HEK293 (cell line): ENCODE measurements at regions not wholly inside any gene's neighbourhood (a gene's known extent, or its start where the extent isn't known, plus 50 kb on each side); places are given as distances from the start of the nearest gene placed in this dataset.

Experiments used
- CTCF ChIA-PET: fragments of 350-600 bp; formaldehyde crosslinking; extraction: SDS; loops from one replicate; lab custom pipeline; 2021; ENCODE audit warnings: antibody characterized with exemption; lab: Yijun Ruan, JAX
- POLR2A ChIA-PET: fragments of 300-600 bp; formaldehyde crosslinking; extraction: SDS; loops from one replicate; lab custom pipeline; 2020; ENCODE audit warnings: antibody characterized with exemption, inconsistent platforms; lab: Yijun Ruan, JAX
- H3K27ac ChIP-seq: fragments of 200-500 bp; sonication (Bioruptor generic); 2 replicates; pipeline ENCODE4 v1.5.1; 2014; ENCODE audit warnings: low read depth, low read length, control low read depth, inconsistent platforms; ENCODE audit errors: extremely low read depth
- H3K36me3 ChIP-seq, 2 experiments: fragments of 200-500 bp in 1 of 2; sonication (Bioruptor generic) in 1 of 2; 1 replicate in 1 of 2; 2 replicates in 1 of 2; pipeline ENCODE4 v1.5.1; 2014 to 2017; ENCODE audit warnings: inconsistent platforms in 2 of 2, low read length in 2 of 2; ENCODE audit not compliant: control insufficient read depth in 2 of 2, insufficient read depth in 1 of 2
- H3K4me1 ChIP-seq: fragments of 200-500 bp; sonication (Bioruptor generic); 2 replicates; pipeline ENCODE4 v1.5.1; 2014; ENCODE audit warnings: mild to moderate bottlenecking, low read length, inconsistent platforms; ENCODE audit not compliant: control insufficient read depth, insufficient read depth
- H3K4me3 ChIP-seq: 2 replicates; pipeline ENCODE4 v1.5.1; 2011; ENCODE audit warnings: low read depth, mild to moderate bottlenecking, control low read depth, low read length, moderate library complexity
- H3K9me3 ChIP-seq: fragments of 200-500 bp; sonication (Bioruptor generic); 2 replicates; pipeline ENCODE4 v1.5.1; 2014; ENCODE audit warnings: low read depth, low read length, inconsistent platforms; ENCODE audit not compliant: control insufficient read depth, insufficient read depth
- BCL11A ChIP-seq: fragments of 450-650 bp; formaldehyde crosslinking; IDR thresholded peaks from 2 replicates; pipeline ENCODE4 v1.5.1; 2016; ENCODE audit warnings: low read depth, missing biosample characterization, missing genetic modification characterization
- EGR2 ChIP-seq: fragments of 450-650 bp; formaldehyde crosslinking; IDR thresholded peaks from 2 replicates; pipeline ENCODE4 v1.5.1; 2016; ENCODE audit warnings: low read depth, missing biosample characterization, missing genetic modification characterization
- ELK4 ChIP-seq: IDR thresholded peaks from 2 replicates; pipeline ENCODE4 v1.6.1; 2011; ENCODE audit warnings: mild to moderate bottlenecking, low read depth, low read length, borderline replicate concordance
- KLF16 ChIP-seq: fragments of 450-650 bp; formaldehyde crosslinking; IDR thresholded peaks from 2 replicates; pipeline ENCODE4 v1.5.1; 2017; ENCODE audit warnings: missing biosample characterization, missing genetic modification characterization
- WT1 ChIP-seq: fragments of 450-650 bp; formaldehyde crosslinking; IDR thresholded peaks from 2 replicates; pipeline ENCODE4 v1.5.1; 2016; ENCODE audit warnings: missing biosample characterization, missing genetic modification characterization
- ZBTB48 ChIP-seq: fragments of 450-650 bp; formaldehyde crosslinking; IDR thresholded peaks from 2 replicates; pipeline ENCODE4 v1.5.1; 2016; ENCODE audit warnings: missing biosample characterization, missing genetic modification characterization
- ZBTB7A ChIP-seq: fragments of 450-650 bp; formaldehyde crosslinking; IDR thresholded peaks from 2 replicates; pipeline ENCODE4 v1.5.1; 2016; ENCODE audit warnings: low read depth, missing biosample characterization, missing genetic modification characterization
- ZNF18 ChIP-seq: fragments of 450-650 bp; formaldehyde crosslinking; IDR thresholded peaks from 2 replicates; pipeline ENCODE4 v1.5.1; 2016; ENCODE audit warnings: missing biosample characterization, missing genetic modification characterization
- ZNF214 ChIP-seq: fragments of 450-650 bp; formaldehyde crosslinking; IDR thresholded peaks from 2 replicates; pipeline ENCODE4 v1.5.1; 2017; ENCODE audit warnings: missing biosample characterization, mild to moderate bottlenecking, missing genetic modification characterization, borderline replicate concordance
- ZNF529 ChIP-seq: fragments of 450-650 bp; formaldehyde crosslinking; IDR thresholded peaks from 2 replicates; pipeline ENCODE4 v1.5.1; 2017; ENCODE audit warnings: missing genetic modification characterization, missing biosample characterization; ENCODE audit not compliant: insufficient replicate concordance
- ZNF558 ChIP-seq: fragments of 450-650 bp; formaldehyde crosslinking; IDR thresholded peaks from 2 replicates; pipeline ENCODE4 v1.5.1; 2016; ENCODE audit warnings: missing biosample characterization, missing genetic modification characterization
- ZNF560 ChIP-seq: fragments of 450-650 bp; formaldehyde crosslinking; IDR thresholded peaks from 2 replicates; pipeline ENCODE4 v1.5.1; 2017; ENCODE audit warnings: missing biosample characterization, missing genetic modification characterization, borderline replicate concordance
- ZNF660 ChIP-seq: fragments of 450-650 bp; IDR thresholded peaks from 2 replicates; pipeline ENCODE4 v1.5.1; 2018; ENCODE audit warnings: missing biosample characterization, mild to moderate bottlenecking, missing genetic modification characterization
- ZNF677 ChIP-seq: fragments of 450-650 bp; IDR thresholded peaks from 2 replicates; pipeline ENCODE4 v1.5.0; 2018; ENCODE audit warnings: missing biosample characterization, mild to moderate bottlenecking, missing genetic modification characterization, moderate library complexity
- ZNF701 ChIP-seq: fragments of 450-650 bp; formaldehyde crosslinking; IDR thresholded peaks from 2 replicates; pipeline ENCODE4 v1.5.1; 2016; ENCODE audit warnings: missing biosample characterization, missing genetic modification characterization
- ZNF837 ChIP-seq: fragments of 450-650 bp; formaldehyde crosslinking; IDR thresholded peaks from 2 replicates; pipeline ENCODE4 v1.5.1; 2016; ENCODE audit warnings: missing biosample characterization, missing genetic modification characterization
- ZNF843 ChIP-seq: fragments of 450-650 bp; formaldehyde crosslinking; IDR thresholded peaks from 2 replicates; pipeline ENCODE4 v1.5.1; 2016; ENCODE audit warnings: missing biosample characterization, missing genetic modification characterization
- TF ChIP-seq, protein P1 (sequence below): fragments of 450-650 bp; formaldehyde crosslinking; IDR thresholded peaks from 2 replicates; pipeline ENCODE4 v1.5.1; 2016; ENCODE audit warnings: missing biosample characterization, missing genetic modification characterization, borderline replicate concordance
- TF ChIP-seq, protein P2 (sequence below): fragments of 450-650 bp; formaldehyde crosslinking; IDR thresholded peaks from 2 replicates; pipeline ENCODE4 v1.5.1; 2017; ENCODE audit warnings: missing biosample characterization, missing genetic modification characterization

GRCh38 chr9:78393932-78394331 is 97.0 kb downstream of the PSAT1 start:
- no peaks in the 10 kb centered on the region for H3K9me3 ChIP-seq
- TF ChIP-seq, protein P1, sequence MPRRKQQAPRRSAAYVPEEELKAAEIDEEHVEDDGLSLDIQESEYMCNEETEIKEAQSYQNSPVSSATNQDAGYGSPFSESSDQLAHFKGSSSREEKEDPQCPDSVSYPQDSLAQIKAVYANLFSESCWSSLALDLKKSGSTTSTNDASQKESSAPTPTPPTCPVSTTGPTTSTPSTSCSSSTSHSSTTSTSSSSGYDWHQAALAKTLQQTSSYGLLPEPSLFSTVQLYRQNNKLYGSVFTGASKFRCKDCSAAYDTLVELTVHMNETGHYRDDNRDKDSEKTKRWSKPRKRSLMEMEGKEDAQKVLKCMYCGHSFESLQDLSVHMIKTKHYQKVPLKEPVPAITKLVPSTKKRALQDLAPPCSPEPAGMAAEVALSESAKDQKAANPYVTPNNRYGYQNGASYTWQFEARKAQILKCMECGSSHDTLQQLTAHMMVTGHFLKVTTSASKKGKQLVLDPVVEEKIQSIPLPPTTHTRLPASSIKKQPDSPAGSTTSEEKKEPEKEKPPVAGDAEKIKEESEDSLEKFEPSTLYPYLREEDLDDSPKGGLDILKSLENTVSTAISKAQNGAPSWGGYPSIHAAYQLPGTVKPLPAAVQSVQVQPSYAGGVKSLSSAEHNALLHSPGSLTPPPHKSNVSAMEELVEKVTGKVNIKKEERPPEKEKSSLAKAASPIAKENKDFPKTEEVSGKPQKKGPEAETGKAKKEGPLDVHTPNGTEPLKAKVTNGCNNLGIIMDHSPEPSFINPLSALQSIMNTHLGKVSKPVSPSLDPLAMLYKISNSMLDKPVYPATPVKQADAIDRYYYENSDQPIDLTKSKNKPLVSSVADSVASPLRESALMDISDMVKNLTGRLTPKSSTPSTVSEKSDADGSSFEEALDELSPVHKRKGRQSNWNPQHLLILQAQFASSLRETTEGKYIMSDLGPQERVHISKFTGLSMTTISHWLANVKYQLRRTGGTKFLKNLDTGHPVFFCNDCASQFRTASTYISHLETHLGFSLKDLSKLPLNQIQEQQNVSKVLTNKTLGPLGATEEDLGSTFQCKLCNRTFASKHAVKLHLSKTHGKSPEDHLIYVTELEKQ: no peak
- TF ChIP-seq ZNF214 (tag by site-specific recombination) (no peak), ZNF18 (tag by site-specific recombination) (no peak), ZNF660 (tag by site-specific recombination) (no peak), ZNF677 (tag by site-specific recombination) (no peak), KLF16 (tag by site-specific recombination) (no peak), EGR2 (tag by site-specific recombination) (no peak), BCL11A (tag by site-specific recombination) (no peak), ZBTB7A (tag by site-specific recombination) (no peak)
- TF ChIP-seq, protein P2, sequence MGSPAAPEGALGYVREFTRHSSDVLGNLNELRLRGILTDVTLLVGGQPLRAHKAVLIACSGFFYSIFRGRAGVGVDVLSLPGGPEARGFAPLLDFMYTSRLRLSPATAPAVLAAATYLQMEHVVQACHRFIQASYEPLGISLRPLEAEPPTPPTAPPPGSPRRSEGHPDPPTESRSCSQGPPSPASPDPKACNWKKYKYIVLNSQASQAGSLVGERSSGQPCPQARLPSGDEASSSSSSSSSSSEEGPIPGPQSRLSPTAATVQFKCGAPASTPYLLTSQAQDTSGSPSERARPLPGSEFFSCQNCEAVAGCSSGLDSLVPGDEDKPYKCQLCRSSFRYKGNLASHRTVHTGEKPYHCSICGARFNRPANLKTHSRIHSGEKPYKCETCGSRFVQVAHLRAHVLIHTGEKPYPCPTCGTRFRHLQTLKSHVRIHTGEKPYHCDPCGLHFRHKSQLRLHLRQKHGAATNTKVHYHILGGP (tag by site-specific recombination): no peak
- H3K4me1 ChIP-seq: peaks cover 5% of the 10 kb centered on the region; the same call in 1 of the 2 replicates
- no peak overlapping the region for H3K4me3 ChIP-seq
- ChIA-PET CTCF (no interaction called here), POLR2A (no interaction called here)
- H3K27ac ChIP-seq: no peak overlapping the region
- H3K36me3 ChIP-seq: no peaks in the 10 kb centered on the region

DNA sequence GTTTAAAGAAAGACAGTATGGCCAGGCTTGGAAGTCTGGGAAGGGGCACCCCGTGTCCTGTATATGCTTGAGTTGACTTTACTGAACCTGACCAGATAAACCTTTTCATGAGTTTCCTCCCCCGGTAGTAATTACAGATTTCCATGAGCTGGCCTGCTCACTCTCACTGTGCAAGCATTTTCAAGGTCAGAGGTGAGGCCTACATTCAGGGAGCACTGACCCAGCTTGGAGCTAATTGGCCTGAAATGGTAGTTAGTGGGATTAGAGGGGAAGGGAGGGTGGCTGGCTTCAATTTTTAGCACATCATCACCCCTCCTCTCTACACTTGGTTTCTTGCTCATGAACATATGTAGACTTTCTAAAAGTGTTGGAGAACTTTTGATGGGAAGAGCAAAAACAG is 99.2 kb downstream of the PSAT1 start:
- Histone ChIP-seq H3K27ac (no peak overlapping the region), H3K36me3 (no peaks in the 10 kb centered on the region), H3K4me3 (no peak overlapping the region), H3K4me1 (peaks cover 5% of the 10 kb centered on the region; the same call in 1 of the 2 replicates), H3K9me3 (no peaks in the 10 kb centered on the region)
- ChIA-PET CTCF (interaction anchor here (0.5 to 1.2 kb wide), 4 partner anchors 30 to 748 kb away, joined by 3 to 4 read pairs (median 3); no protein-coding TSS in a partner anchor), POLR2A (no interaction called here)
- TF ChIP-seq ZNF837 (tag by site-specific recombination): no peak
- no peak for TF ChIP-seq ZNF843 (tag by site-specific recombination)
- no peak for TF ChIP-seq ZBTB48 (tag by site-specific recombination)
- no peak for TF ChIP-seq ZNF560 (tag by site-specific recombination)
- TF ChIP-seq ELK4: no peak
- no peak for TF ChIP-seq ZNF529 (tag by site-specific recombination)
- TF ChIP-seq WT1: no peak
- no peak for TF ChIP-seq ZNF701 (tag by site-specific recombination)
- TF ChIP-seq ZNF558 (tag by site-specific recombination): no peak
